Activated CD4-positive, alpha-beta T cell treated with anti-CD3 and anti-CD28 coated beads, Interleukin-10, Interleukin-2, amounts not matched to agents 100 ng/mL and 50 ng/mL, durations not matched to agents 16 hours and 8 hours (primary cell): ENCODE measurements at regions not wholly inside any gene's neighbourhood (a gene's known extent, or its start where the extent isn't known, plus 50 kb on each side); places are given as distances from the start of the nearest gene placed in this dataset.

Source experiments
- DNase-seq: peaks from one replicate; pipeline ENCODE4 v3.0.0-alpha.2; 2020

DNA sequence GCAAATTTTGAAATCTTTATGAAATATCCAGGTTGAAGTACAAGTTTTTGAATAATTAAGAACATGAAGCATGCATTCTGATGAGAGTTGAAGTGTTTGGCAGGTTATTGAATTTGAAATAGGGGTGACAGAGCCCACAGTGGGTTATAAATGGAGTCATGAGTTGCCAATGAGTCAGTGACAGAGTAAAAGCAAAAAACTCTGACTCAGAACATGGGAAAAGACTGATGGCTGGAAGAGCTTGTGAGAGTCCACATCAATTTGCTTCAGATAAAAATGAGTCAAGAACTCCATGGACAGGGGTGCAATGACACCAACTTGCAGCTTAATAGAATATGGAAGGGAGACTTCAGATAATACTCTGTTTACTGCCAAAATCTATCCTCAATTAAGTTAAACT is 105.3 kb downstream of the SLC6A15 start:
- peak; percentile 15 for DNase-seq

DNA sequence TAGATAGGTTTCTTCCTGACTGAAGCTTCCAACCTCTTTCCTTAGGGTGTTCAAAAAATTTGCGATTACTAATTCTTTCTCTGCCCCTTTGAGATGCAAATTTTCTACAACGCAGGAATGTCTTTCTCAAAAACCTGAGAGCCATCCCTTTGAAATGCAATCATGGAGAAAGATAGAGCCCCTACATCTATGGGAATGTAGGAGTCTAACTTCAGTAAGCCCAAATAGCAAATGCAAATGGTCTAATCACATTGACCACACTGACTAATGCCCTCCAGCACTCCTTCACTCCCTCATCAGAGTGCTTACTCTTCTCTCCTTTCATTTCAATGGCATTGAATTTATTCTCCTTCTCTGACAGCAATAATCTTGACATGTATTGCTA is 107.1 kb downstream of the SLC6A15 start:
- no peak for DNase-seq

DNA sequence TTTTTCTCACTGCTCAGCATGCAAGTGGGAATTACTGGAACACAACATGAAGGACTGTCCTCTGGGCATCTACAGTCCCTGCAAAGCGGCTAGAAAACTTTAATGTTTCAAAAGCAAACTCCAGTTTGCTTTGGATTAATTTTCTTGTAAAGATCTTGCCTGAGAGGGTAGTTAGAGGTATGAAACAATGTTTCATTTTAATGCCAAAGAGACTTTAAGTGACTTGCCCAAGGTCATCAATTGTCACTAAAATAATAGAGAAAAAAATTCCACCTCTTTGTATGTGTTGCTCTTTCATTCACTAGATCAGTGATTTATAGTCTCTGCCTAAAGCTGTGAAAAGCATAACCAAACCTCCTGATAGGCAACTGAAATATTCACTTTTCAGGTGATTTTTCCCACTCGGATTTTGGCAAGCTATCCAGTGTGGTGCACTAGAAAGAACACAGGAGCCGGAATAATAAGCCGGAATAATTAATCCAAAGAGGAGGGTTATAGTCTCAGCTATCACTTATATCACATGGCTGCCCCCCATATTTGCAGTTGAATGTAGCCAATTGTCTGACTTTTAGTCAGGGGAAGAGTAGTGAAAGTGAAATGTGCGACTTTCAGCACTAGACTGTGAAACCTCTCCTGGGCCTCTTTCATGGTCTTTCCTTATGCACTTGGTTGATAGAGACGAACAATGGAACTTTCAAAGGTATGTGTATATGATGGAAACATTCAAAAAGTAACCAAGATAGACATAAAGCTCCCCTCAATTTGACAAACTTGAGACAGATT is 107.7 kb downstream of the SLC6A15 start:
- no peak for DNase-seq

DNA sequence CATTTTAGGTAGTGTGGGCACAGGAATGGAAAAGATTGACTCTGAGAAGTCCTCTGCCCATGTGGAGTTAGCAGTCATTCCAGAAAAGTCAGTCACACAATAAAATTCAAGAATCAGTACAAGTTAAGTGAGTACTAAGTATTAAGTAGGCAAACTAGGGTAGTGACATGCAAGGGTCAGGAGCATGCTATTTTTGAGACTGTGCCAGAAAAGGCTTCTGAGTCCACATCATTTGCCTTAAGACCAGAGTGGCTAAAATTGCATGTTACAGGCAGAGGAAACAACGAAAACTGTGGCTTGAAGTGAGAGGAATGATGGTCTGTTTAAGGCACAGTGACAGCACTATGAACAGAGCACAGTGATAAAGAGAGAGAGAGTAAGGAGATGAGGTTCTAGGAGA is 108.9 kb downstream of the SLC6A15 start:
- no peak for DNase-seq

DNA sequence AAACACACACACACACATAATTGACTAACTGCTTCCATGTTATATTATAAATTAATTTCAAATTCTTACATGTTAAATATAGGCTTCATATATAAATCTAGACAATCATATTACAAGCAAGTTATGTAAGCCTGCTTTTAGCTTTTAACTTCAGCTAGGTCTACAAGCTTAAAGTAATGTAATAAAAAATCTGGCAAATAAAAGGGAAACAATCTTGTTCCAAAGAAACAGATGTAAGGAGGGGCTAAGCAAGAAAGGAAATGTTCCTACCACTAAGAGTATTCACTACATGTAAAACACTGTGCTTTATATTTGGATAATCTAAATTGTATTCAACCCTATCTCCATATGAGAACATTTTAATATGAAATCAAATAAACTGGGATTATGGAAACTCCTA is 110.4 kb downstream of the SLC6A15 start:
- DNase-seq = no peak

DNA sequence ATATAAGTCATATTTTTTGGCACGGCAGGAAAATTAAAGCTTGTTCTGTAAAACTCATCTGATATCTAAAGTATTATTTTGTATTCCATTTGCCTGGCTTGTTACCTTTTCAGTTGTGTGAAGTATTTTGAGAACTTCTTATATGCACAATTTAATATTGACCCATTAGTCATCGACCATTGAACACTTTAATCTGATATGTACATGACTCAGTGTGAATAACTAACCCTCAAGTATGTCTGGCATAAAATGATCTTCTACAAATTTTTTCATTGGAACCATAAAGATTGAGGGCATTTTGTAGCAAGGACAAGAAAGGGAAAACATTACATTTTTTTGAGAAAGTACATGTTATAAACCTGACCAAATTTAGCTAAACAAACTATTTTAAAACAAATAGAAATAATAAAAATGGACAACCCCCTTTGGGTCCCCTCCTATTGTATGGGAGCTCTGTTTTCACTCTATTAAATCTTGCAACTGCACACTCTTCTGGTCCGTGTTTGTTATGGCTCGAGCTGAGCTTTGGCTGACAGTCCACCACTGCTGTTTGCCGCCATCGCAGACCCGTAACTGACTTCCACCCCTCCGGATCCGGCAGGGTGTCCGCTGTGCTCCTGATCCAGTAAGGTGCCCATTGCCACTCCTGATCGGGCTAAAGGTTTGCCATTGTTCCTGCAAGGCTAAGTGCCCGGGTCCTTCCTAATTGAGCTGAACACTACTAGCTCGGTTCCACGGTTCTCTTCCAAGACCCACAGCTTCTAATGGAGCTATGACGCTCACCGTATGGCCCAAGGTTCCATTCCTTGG is 118.8 kb downstream of the SLC6A15 start:
- DNase-seq = no peak

DNA sequence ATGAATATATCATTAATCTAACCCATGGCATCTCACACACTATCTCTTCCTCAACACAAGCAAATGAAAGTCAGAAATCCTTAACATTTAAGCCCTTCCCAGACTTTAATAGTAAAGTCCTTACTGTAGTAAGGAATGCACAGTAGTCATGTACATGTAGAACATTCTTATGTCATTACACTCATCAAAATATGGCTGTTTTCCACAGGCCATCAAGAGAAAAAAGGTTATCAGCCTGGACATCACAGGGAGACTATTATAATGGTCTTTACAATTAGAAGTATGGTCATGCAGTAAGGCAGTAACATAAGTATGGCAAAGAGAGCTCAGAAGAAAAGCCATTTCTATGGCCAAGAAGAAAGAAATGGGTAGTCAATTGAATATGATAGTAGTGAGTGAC is 121.2 kb downstream of the SLC6A15 start:
- DNase-seq = no peak

DNA sequence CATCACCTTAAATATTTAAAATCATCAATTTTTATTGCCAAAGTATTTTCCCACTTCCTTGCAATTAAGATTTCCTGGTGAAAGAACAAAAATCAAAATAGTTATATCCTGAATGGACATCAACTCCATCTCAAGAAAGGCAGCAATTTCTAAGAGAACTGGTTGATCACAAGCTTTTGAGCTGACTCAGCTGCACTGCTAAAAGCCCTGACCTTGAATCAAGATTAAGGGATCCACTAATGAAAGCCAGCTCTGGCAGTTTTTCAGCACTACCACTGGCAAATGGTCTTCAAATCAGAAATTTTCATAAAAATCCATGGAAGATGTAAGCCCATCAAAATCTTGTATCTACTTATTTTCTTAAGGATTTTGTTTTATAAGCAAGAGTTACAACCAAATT is 123.4 kb downstream of the SLC6A15 start:
- no peak for DNase-seq

DNA sequence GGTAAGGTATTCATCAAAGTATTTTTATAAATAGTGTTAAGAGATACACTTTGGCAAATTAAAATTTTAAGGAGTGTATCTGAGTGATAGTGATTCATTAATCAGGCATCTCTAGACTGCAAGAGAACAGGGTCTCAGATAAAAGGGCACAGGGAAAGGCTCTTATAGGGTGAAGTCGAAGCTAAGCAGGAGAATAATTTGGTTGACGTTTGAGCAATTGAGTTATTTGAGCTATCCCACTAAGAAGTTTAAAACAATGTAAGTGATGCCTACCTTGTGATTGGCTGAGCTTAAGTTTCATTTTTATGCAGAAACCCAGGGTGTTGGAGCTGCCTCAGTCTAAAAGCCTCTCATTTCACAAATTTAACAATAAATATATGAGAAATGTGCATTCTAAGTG is 125.3 kb downstream of the SLC6A15 start:
- no peak for DNase-seq

DNA sequence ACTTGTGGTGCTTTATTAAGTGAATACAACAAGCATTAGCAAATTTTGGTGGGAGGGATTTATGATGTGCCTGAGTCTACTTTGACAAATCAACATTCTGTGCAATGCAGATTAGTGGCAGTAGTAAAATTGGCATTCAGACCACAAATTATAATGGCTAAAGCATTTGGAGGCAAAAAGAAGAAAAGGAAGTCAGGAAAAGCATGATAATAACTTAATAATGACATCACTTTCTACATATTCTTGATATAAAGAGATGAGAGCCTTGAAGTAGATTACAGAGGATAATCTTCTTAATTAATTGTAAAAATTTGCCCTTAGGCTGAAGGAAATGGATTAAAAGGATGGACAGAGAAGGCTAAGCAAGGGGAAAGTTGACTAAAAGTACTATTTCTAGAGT is 126.0 kb downstream of the SLC6A15 start:
- DNase-seq = no peak

DNA sequence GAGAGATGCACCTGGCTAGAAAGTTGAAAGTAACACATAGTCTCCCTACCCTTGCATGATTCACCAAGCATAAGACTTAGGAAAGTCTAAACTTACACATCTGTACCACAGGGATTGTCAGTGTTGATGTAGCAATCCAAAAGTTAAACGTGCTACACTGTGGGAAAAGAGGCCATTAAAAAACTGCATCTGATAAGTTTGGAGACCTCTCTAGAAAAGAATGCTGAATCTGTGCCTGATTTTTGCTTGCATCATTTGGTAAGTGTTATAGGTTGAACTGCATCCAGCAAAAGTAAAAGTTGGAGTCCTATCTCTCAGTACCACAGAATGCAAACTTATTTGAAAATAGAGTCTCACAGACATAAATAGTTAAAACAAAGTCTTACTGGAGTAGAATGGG is 126.6 kb downstream of the SLC6A15 start:
- no peak for DNase-seq

DNA sequence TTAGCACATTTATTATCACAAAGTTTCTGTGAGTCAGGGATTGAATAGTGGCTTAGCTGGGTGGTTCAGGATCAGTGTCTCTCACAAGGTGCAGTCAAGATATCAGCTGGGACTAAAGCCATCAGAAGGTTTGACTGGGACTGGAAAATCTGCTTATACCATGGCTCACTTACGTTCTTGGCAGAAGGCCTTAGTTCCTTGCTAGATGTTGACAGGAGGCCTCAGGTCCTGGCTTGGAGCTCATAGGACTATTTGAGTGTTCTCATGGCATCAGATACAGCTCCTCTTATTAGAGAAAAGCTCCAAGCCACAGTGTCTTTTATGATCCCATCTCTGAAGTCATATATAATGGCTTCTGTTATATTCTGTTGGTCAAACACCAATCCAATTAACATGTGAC is 127.3 kb downstream of the SLC6A15 start:
- no peak for DNase-seq

DNA sequence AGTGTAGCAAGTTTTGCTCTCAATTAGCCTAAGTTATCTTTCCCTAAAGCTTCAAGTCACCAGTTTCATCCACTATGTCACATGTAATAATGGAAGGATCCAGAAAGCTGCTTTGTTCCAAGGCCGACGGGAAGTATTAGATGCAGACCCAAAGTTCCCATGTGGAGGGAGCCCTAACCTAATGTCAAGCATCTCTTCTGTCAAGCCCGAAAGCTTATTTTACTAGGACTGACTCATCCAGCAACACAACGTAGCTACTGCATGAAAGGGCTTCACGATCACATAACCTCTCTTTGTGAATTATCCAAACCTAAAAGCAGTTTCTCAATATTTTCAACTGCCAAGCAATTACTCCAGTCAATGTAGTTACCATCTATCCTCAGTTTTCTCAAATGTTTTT is 133.4 kb downstream of the SLC6A15 start:
- DNase-seq = no peak

DNA sequence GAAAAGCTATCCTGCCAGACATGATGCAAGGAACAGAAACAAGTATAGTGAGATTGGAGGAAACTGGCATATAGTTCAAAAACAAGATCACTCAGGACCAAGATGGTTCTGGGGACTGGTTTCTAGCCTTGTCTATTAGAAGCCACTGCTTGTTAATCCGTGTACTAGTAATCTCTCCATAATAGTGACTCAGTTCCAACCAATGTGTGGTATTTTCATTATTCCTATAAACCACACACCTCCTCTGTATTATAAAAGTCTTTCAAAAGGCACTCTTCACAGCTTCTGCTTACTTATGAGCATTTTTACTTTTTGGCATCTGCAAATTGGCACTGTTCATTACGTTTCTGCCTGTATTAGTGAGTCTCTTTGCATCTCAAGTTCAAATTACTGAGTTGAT is 140.3 kb downstream of the SLC6A15 start:
- no peak for DNase-seq

DNA sequence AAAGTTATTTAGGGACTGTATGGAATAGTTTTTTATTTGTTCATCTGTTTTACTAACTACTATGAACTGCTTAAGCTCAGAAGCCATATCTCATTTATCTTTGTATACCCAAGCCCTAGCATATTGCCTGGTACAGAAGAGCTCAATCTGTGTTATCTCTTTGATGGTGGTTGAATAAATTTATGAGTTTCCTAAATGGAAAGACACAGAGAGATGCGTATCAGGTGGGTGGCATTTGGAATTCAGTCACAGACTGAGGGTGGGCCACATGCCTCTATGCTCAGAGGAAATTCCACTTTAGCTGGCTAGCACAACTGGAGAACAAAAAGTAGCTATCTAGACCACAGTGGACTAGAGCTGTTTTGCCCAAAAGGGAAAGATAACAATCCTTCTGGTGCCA is 145.5 kb downstream of the SLC6A15 start:
- DNase-seq = no peak

DNA sequence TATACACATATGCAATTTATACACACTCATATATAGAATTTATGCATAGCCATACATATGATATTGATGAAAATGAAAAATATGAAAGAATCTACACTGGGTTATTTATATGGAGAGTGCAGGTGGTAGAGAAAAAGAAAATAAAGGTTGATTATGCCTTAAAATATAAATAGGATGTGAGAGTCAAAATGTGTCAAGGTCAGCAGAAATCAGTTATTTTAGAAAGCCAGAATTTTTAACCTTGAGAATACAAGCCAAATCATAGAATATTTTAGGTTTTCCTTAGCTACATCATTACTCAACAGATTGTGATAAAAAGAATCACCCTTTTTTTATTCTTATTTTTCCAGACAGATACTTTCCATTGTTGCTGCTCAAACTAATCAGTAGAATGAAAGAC is 146.2 kb downstream of the SLC6A15 start:
- DNase-seq = no peak

DNA sequence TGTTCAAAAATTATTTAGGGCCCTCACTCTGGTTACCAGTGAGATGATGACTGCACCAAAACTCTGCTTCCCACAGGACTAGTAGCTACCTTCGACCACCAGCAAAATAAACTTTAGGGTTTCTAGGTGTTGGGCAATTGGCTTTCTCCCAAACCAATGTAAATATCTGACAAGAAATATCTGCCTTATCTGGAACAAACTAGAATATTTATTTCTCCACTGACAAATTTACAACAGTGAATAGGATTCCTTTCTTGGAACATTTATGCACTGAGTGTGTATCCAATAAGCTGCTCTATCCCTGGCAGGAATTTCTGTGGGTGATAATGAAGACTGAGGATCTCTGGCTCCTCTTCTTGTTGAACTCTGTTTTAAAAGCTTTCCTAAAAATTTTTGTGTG is 148.6 kb downstream of the SLC6A15 start:
- DNase-seq = no peak

DNA sequence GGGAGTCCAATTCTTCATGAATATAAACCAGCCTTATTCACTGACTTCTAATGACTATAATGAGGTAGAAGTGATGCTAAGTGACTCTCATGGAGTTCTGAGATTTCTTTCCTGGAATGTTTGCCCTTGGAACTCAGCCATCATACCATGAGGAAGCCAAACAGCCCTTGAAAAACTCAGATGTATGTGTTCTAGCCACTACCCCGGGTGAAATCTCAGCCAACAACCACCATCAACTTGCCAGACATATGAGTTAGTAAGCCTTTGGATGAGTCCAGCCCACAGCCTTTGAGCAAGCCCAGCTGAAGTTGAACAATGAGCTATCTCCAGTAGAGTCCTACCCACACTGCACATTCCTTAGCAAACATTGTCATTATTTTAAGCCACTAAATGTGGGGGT is 149.5 kb downstream of the SLC6A15 start:
- DNase-seq = no peak

DNA sequence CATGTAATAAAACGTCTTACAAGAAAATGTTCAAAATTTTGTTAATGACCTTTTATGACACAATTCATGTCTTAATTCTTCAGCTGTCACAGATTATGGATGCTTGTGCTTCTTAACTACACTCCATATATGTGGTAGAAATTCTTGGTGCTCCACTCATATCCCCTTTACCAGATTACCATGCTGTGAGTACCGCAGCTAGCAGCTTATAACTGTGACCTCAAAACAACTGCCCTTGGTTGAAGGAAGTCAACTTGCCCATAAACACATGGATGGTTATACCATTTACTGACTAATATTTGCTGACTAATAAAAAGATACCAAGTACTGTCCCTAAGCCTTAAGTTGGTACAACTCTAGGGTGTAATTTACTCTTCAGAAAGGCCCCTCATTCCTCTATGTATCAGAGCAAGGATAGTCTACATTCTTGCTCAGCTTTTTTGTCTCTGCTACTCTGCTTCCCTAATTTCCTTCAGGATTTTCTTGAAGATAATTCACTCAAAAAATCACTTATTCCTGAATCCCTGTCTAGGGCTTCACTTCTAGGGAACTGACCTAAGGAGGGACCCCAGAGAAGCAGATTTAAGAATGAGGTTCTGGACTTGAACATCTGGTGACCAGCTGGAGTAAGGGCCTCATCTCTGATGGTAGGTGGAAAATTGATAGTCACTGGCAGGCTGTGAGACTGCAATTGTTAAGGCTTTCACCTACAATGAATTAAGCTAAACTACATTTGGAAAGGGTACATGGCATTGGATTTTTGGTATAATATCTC is 152.3 kb downstream of the SLC6A15 start:
- DNase-seq = no peak

DNA sequence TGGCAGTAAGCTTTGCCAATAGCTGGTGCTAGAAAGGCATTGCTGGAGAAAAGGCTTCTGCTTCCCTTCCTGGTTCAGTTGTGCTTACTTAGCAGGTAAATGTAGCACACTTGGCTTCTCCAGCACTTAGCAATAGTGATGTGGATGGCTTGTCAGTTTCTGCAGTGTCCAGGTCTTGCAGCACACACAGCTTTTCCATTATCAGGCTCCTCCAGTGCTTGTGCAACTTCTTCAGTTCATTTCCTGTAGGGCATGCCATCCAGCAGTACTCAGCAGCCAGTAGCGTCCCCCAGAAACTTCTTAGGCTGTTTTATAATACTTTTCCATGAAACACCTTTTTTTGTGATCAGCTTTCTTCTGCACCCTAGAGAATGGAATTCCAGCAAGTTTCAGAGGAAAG is 154.6 kb downstream of the SLC6A15 start:
- no peak for DNase-seq

DNA sequence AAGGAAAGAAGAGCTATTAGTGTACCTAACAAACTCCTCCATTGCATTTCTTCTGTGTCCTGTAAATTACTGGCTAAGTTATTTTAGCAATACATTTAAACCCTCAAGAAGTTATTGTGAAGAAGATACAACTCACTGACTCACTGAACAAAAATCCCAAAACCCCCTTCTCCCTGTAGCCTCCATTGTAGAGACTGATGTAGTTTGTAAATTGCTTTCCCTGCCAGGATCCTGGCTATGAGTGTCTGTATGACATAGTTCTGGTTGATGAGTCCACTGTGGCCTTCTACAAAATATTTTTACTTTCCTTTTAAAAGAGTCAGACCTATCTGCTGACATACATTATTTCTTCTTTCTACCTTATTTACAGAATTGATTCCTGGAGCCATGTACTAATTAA is 155.6 kb downstream of the SLC6A15 start:
- DNase-seq = no peak

DNA sequence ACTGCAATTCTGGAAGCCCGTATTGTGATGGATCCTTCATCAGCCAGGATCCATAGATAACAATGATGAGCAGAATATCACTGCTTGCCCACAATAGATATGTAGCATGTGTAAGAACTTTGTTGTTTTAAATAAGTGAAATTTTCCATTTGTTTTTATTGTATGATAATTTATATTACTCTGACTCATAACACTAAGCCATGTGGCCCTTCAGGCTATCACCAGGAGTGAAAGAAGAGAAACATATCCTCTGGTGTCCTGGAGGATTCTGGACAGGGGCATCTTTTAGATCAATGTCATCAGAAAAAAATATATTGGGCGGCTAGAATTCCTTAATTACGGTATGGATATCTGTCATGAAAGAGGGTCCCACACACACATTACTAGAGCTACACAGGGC is 167.5 kb downstream of the SLC6A15 start:
- no peak for DNase-seq

DNA sequence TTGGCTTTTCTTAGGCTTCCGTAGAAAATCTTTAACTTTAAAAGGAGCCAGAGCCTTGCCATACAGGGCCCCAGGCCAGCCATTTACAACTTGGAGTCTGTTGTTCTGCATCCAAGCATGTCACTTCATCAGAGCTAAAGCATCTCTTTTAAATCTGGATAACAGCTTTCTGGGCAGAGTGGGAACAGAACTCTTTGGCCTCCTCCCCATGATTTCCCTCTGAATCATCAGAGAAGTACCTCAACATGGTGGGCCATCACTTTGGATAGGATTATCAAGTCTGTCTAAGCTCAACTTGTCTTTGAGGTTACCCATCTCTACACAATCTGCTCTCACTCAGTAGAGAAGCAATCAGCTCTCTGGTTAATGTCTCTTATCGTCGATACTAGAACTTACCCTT is 170.9 kb downstream of the SLC6A15 start:
- no peak for DNase-seq

DNA sequence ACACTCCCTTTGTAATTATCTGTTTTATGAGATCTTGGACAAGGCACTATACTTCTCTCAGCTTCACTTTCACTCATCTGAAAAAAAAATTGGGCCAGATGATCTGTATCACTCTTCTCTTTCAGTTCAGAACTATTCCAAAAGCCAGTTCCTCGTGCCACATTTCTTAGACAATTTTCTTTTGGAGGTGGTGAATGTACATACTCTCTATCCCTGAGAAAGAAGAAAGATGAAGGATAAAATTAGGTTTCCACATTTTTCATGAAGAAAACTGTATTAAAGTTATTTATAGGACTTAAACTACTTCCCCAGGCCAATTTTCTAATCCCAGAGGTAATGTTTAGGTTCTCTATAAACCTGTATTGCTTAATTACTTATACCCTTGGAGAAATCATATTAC is 171.6 kb downstream of the SLC6A15 start:
- no peak for DNase-seq
